IPS DF 6.9 (cell line): ENCODE measurements at regions not wholly inside any gene's neighbourhood (a gene's known extent, or its start where the extent isn't known, plus 50 kb on each side); places are given as distances from the start of the nearest gene placed in this dataset.

Experiments
- DNase-seq: peaks from one replicate; pipeline ENCODE4 v3.0.0-alpha.2; 2013; ENCODE audit warnings: low read depth, low spot score
- H3K27ac ChIP-seq: one replicate; pipeline ENCODE4 v1.5.1; 2013; ENCODE audit warnings: low read length, control low read depth
- H3K27me3 ChIP-seq: 2 replicates; pipeline ENCODE4 v1.6.1; 2013; ENCODE audit warnings: mild to moderate bottlenecking, low read length; ENCODE audit not compliant: control insufficient read depth, insufficient read depth
- H3K36me3 ChIP-seq: 2 replicates; pipeline ENCODE4 v1.6.1; 2013; ENCODE audit warnings: low read length; ENCODE audit not compliant: control insufficient read depth, insufficient read depth
- H3K4me1 ChIP-seq: 2 replicates; pipeline ENCODE4 v1.6.1; 2013; ENCODE audit warnings: low read length; ENCODE audit not compliant: control insufficient read depth, insufficient read depth
- H3K4me3 ChIP-seq: 2 replicates; pipeline ENCODE4 v1.5.1; 2013; ENCODE audit warnings: mild to moderate bottlenecking, low read length
- H3K9me3 ChIP-seq: 2 replicates; pipeline ENCODE4 v1.6.1; 2013; ENCODE audit warnings: low read length, inconsistent platforms; ENCODE audit not compliant: control insufficient read depth, insufficient read depth
- WGBS: extraction: QIAGEN DNeasy Blood & Tissue Kit; methylation state at CpG from one replicate; pipeline ENCODE4 v1.1.7; 2013; ENCODE audit warnings: mixed read lengths, missing lambda C conversion rate; ENCODE audit not compliant: insufficient read length, insufficient coverage; 5-methylcytosine and 5-hydroxymethylcytosine counted together

GRCh38 chr20:7410150-7410549, 530.1 kb downstream of the HAO1 start:
- Histone ChIP-seq H3K27me3 (no peaks in the 10 kb centered on the region), H3K9me3 (no peaks in the 10 kb centered on the region)
- no CpG with 5 or more reads among the region's 3 CpGs for WGBS

GRCh38 chr20:7411075-7411474, 529.2 kb downstream of the HAO1 start:
- Histone ChIP-seq H3K4me3 (no peak overlapping the region), H3K9me3 (no peaks in the 10 kb centered on the region), H3K4me1 (no peaks in the 10 kb centered on the region), H3K36me3 (no peaks in the 10 kb centered on the region), H3K27ac (no peak overlapping the region), H3K27me3 (no peaks in the 10 kb centered on the region)
- no CpG with 5 or more reads among the region's 5 CpGs for WGBS
- no peak for DNase-seq

More at GRCh38 chr20:7410150-7410549, 530.1 kb downstream of the HAO1 start:
- Histone ChIP-seq H3K36me3 (no peaks in the 10 kb centered on the region), H3K4me3 (no peak overlapping the region), H3K4me1 (no peaks in the 10 kb centered on the region), H3K27ac (no peak overlapping the region)
- DNase-seq, result no peak

GRCh38 chr20:7415427-7415826, 524.8 kb downstream of the HAO1 start:
- Histone ChIP-seq H3K27ac (no peak overlapping the region), H3K4me3 (no peak overlapping the region), H3K27me3 (no peaks in the 10 kb centered on the region), H3K4me1 (no peaks in the 10 kb centered on the region), H3K9me3 (no peaks in the 10 kb centered on the region), H3K36me3 (no peaks in the 10 kb centered on the region)
- DNase-seq, result no peak

GRCh38 chr20:7416382-7416781, 523.9 kb downstream of the HAO1 start:
- Histone ChIP-seq H3K27me3 (no peaks in the 10 kb centered on the region), H3K9me3 (no peaks in the 10 kb centered on the region), H3K4me3 (no peak overlapping the region), H3K27ac (no peak overlapping the region), H3K36me3 (no peaks in the 10 kb centered on the region), H3K4me1 (no peaks in the 10 kb centered on the region; the same call in 1 of the 2 replicates)
- no peak for DNase-seq

- H3K27ac ChIP-seq, result no peak overlapping the region
- no peaks in the 10 kb centered on the region for H3K36me3 ChIP-seq
- H3K4me3 ChIP-seq, result no peak overlapping the region
- no peaks in the 10 kb centered on the region for H3K9me3 ChIP-seq
- no peaks in the 10 kb centered on the region; the same call in 1 of the 2 replicates for H3K4me1 ChIP-seq
- H3K27me3 ChIP-seq, result no peaks in the 10 kb centered on the region
- no peak for DNase-seq
Measured at GRCh38 chr20:7420345-7420744, 519.9 kb downstream of the HAO1 start.

GRCh38 chr20:7426890-7427496, 513.3 kb downstream of the HAO1 start:
- no peak overlapping the region for H3K27ac ChIP-seq
- no CpG with 5 or more reads among the region's 6 CpGs for WGBS
- DNase-seq, result no peak
- no peak overlapping the region for H3K4me3 ChIP-seq
- no peaks in the 10 kb centered on the region for H3K4me1 ChIP-seq
- no peaks in the 10 kb centered on the region for H3K27me3 ChIP-seq
- no peaks in the 10 kb centered on the region for H3K9me3 ChIP-seq
- H3K36me3 ChIP-seq, result no peaks in the 10 kb centered on the region

- Histone ChIP-seq H3K9me3 (no peaks in the 10 kb centered on the region), H3K36me3 (no peaks in the 10 kb centered on the region), H3K4me3 (no peak overlapping the region), H3K27ac (no peak overlapping the region), H3K27me3 (no peaks in the 10 kb centered on the region), H3K4me1 (no peaks in the 10 kb centered on the region)
- WGBS, result no CpG with 5 or more reads among the region's 3 CpGs
- DNase-seq, result no peak
Measured at GRCh38 chr20:7428946-7429345, 511.3 kb downstream of the HAO1 start.

- H3K27ac ChIP-seq, result no peak overlapping the region
- no peaks in the 10 kb centered on the region for H3K27me3 ChIP-seq
- H3K36me3 ChIP-seq, result no peaks in the 10 kb centered on the region
- no peaks in the 10 kb centered on the region for H3K4me1 ChIP-seq
- H3K9me3 ChIP-seq, result no peaks in the 10 kb centered on the region
- WGBS, result 100% methylated on average over 7 of the region's 7 CpGs
- DNase-seq, result no peak
- no peak overlapping the region for H3K4me3 ChIP-seq
Measured at GRCh38 chr20:7432612-7433011, 507.6 kb downstream of the HAO1 start.

GRCh38 chr20:7437311-7437710, 502.9 kb downstream of the HAO1 start:
- no peaks in the 10 kb centered on the region for H3K4me1 ChIP-seq
- WGBS, result no CpG with 5 or more reads among the region's 3 CpGs
- H3K27me3 ChIP-seq, result no peaks in the 10 kb centered on the region
- H3K4me3 ChIP-seq, result no peak overlapping the region
- H3K9me3 ChIP-seq, result no peaks in the 10 kb centered on the region
- DNase-seq, result no peak
- no peaks in the 10 kb centered on the region for H3K36me3 ChIP-seq
- H3K27ac ChIP-seq, result no peak overlapping the region

GRCh38 chr20:7449269-7449668, 491.0 kb downstream of the HAO1 start:
- Histone ChIP-seq H3K27ac (no peak overlapping the region), H3K9me3 (no peaks in the 10 kb centered on the region), H3K4me3 (no peak overlapping the region), H3K36me3 (no peaks in the 10 kb centered on the region), H3K27me3 (no peaks in the 10 kb centered on the region), H3K4me1 (no peaks in the 10 kb centered on the region)
- no peak for DNase-seq
- WGBS, result no CpG with 5 or more reads among the region's 1 CpG

- Histone ChIP-seq H3K27ac (no peak overlapping the region), H3K9me3 (no peaks in the 10 kb centered on the region), H3K4me1 (no peaks in the 10 kb centered on the region), H3K27me3 (no peaks in the 10 kb centered on the region), H3K4me3 (no peak overlapping the region), H3K36me3 (no peaks in the 10 kb centered on the region)
- DNase-seq, result no peak
- no CpG with 5 or more reads among the region's 2 CpGs for WGBS
Measured at GRCh38 chr20:7452890-7453289, 487.4 kb downstream of the HAO1 start.
